Neural cell (in vitro differentiated cells): ENCODE measurements at regions not wholly inside any gene's neighbourhood (a gene's known extent, or its start where the extent isn't known, plus 50 kb on each side); places are given as distances from the start of the nearest gene placed in this dataset.

Experiments
- EP300 ChIP-seq: fragments of 450-650 bp; conservative IDR thresholded peaks from 2 replicates; pipeline ENCODE4 v1.6.1; 2014; ENCODE audit warnings: antibody characterized with exemption, mild to moderate bottlenecking, moderate library complexity; ENCODE audit not compliant: poor library complexity, severe bottlenecking
- EZH2 ChIP-seq: fragments of 200-600, 300-800 bp; shearing (Covaris generic), sonication (generic); IDR thresholded peaks from 2 replicates; pipeline ENCODE4 v1.6.1; 2014; ENCODE audit warnings: antibody characterized with exemption, low read length, borderline replicate concordance, mild to moderate bottlenecking; ENCODE audit not compliant: insufficient read depth, poor library complexity, severe bottlenecking
- POLR2AphosphoS5 ChIP-seq: IDR thresholded peaks from 2 replicates; pipeline ENCODE4 v1.6.1; 2012
- RAD21 ChIP-seq: fragments of 450-650 bp; conservative IDR thresholded peaks from 2 replicates; pipeline ENCODE4 v1.6.1; 2014; ENCODE audit warnings: antibody characterized with exemption, mild to moderate bottlenecking, moderate library complexity
- TAF1 ChIP-seq: IDR thresholded peaks from 2 replicates; pipeline ENCODE4 v1.6.1; 2012; ENCODE audit warnings: low read depth
- TF ChIP-seq, protein P1 (sequence below): fragments of 450-650 bp; IDR thresholded peaks from 2 replicates; pipeline ENCODE4 v1.5.1; 2014; ENCODE audit warnings: antibody characterized with exemption, mild to moderate bottlenecking, moderate library complexity; ENCODE audit not compliant: poor library complexity, severe bottlenecking
- TF ChIP-seq, protein P2 (sequence below): IDR thresholded peaks from 2 replicates; pipeline ENCODE4 v1.6.1; 2012; ENCODE audit warnings: borderline replicate concordance

DNA sequence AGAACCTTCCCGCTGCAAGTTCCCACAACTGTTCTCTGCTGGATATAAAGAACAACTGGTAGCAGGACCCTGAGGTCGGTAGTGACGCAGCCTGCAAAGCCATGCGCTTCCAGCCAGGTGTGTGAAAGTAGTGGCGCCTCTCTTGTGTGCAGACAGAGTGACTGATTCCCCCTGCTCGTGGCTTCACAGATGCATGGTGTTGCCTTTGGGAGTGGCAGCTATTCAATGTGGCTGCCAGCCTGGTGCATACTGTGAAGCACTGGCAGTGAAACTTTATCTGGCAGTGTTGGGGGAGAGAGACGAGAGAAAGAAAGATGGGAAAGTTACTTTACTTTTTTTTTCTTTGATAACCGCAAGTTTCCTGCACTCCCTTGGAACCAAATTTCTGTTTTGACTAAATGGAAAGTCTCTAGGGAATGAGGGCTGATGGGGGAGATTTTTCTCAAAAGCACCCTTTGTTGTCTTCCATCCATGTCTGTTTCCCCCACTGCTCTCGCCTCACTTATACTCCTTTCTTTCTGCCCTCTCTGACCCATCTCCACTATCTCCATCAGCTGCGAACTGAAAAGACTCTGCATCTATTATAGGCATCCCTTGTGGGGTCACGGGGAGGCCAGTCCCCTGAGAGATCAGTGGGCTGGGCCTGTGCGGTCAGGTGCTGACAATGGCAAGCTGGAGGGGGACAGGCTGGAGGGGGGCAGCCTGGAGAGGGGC lies 90.0 kb upstream of the TNP1 start:
- TF ChIP-seq TAF1 (no peak), POLR2AphosphoS5 (no peak), EP300 (no peak), EZH2 (no peak), RAD21 (no peak)
- TF ChIP-seq, protein P1, sequence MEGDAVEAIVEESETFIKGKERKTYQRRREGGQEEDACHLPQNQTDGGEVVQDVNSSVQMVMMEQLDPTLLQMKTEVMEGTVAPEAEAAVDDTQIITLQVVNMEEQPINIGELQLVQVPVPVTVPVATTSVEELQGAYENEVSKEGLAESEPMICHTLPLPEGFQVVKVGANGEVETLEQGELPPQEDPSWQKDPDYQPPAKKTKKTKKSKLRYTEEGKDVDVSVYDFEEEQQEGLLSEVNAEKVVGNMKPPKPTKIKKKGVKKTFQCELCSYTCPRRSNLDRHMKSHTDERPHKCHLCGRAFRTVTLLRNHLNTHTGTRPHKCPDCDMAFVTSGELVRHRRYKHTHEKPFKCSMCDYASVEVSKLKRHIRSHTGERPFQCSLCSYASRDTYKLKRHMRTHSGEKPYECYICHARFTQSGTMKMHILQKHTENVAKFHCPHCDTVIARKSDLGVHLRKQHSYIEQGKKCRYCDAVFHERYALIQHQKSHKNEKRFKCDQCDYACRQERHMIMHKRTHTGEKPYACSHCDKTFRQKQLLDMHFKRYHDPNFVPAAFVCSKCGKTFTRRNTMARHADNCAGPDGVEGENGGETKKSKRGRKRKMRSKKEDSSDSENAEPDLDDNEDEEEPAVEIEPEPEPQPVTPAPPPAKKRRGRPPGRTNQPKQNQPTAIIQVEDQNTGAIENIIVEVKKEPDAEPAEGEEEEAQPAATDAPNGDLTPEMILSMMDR = no peak
- TF ChIP-seq, protein P2, sequence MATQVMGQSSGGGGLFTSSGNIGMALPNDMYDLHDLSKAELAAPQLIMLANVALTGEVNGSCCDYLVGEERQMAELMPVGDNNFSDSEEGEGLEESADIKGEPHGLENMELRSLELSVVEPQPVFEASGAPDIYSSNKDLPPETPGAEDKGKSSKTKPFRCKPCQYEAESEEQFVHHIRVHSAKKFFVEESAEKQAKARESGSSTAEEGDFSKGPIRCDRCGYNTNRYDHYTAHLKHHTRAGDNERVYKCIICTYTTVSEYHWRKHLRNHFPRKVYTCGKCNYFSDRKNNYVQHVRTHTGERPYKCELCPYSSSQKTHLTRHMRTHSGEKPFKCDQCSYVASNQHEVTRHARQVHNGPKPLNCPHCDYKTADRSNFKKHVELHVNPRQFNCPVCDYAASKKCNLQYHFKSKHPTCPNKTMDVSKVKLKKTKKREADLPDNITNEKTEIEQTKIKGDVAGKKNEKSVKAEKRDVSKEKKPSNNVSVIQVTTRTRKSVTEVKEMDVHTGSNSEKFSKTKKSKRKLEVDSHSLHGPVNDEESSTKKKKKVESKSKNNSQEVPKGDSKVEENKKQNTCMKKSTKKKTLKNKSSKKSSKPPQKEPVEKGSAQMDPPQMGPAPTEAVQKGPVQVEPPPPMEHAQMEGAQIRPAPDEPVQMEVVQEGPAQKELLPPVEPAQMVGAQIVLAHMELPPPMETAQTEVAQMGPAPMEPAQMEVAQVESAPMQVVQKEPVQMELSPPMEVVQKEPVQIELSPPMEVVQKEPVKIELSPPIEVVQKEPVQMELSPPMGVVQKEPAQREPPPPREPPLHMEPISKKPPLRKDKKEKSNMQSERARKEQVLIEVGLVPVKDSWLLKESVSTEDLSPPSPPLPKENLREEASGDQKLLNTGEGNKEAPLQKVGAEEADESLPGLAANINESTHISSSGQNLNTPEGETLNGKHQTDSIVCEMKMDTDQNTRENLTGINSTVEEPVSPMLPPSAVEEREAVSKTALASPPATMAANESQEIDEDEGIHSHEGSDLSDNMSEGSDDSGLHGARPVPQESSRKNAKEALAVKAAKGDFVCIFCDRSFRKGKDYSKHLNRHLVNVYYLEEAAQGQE = no peak
